HepG2 (cell line): ENCODE measurements at regions not wholly inside any gene's neighbourhood (a gene's known extent, or its start where the extent isn't known, plus 50 kb on each side); places are given as distances from the start of the nearest gene placed in this dataset.
"Not testable (repeated sequence)": the region's sequence is repeated elsewhere in the genome, so short reads cannot be mapped to it uniquely, and the experiment has no call there.

Experiments
- ATAC-seq: fragments of 200-7000 bp; cut with Tn5 transposase; 3 replicates; pipeline ENCODE4 v1.9.1; 2020; ENCODE audit warnings: mild to moderate bottlenecking, moderate library complexity
- BruUV-seq: library from RNA; stranded (reverse); fragments of 400-500 nt; replicated peaks from 2 replicates; lab custom pipeline; 2021; lab: Mats Ljungman, UMichigan
- CTCF ChIA-PET: fragments of 300-600 bp; formaldehyde crosslinking; extraction: SDS; loops from one replicate; lab custom pipeline; 2021; ENCODE audit warnings: low total read pairs, inconsistent platforms, low intra/inter-chr PET ratio; lab: Yijun Ruan, JAX
- POLR2A ChIA-PET: fragments of 350-600 bp; sonication (Branson Sonifier 250); formaldehyde crosslinking; loops from one replicate; lab custom pipeline; 2020; ENCODE audit warnings: antibody characterized with exemption, inconsistent platforms; lab: Yijun Ruan, JAX
- DNase-seq: peaks from one replicate; pipeline ENCODE4 v3.0.0-alpha.2; 2015; ENCODE audit warnings: low spot score
- FAIRE-seq: peaks from 3 replicates; lab custom pipeline; 2011; peaks lifted over from hg19 to GRCh38; lab: Jason Lieb, UNC
- H2AFZ ChIP-seq: one replicate; pipeline ENCODE4 v1.6.1; 2011; ENCODE audit warnings: low read length, inconsistent platforms
- H3K27ac ChIP-seq: fragments of 300-600 bp; 3 replicates; pipeline ENCODE4 v1.8.0; 2011; ENCODE audit warnings: mixed run types, mild to moderate bottlenecking, mixed read lengths, low read length, inconsistent platforms; ENCODE audit not compliant: insufficient read depth; ENCODE audit errors: extremely low read length
- H3K27me3 ChIP-seq, 2 experiments: fragments of 200-600 bp in 1 of 2; 2 replicates in 1 of 2; 3 replicates in 1 of 2; pipeline versions ENCODE4 v1.6.0 to v1.8.0; 2011; ENCODE audit warnings: low read length in 2 of 2, mild to moderate bottlenecking in 2 of 2, moderate library complexity in 2 of 2, inconsistent platforms in 1 of 2; ENCODE audit not compliant: insufficient read depth in 2 of 2, control insufficient read depth in 1 of 2
- H3K36me3 ChIP-seq, 2 experiments: fragments of 200-600 bp in 1 of 2; replicated peaks in 1 of 2; 2 replicates in 1 of 2; 3 replicates in 1 of 2; pipeline versions ENCODE4 v1.5.1 to v1.8.0; 2011; ENCODE audit warnings: low read length in 2 of 2, inconsistent platforms in 1 of 2; ENCODE audit not compliant: insufficient read depth in 2 of 2, control insufficient read depth in 1 of 2
- H3K4me1 ChIP-seq: 2 replicates; pipeline ENCODE4 v1.5.1; 2012; ENCODE audit warnings: low read length, inconsistent platforms; ENCODE audit not compliant: insufficient read depth
- H3K4me2 ChIP-seq: 2 replicates; pipeline ENCODE4 v1.6.0; 2011; ENCODE audit warnings: low read depth, low read length, inconsistent platforms
- H3K4me3 ChIP-seq, 3 experiments: fragments of 200-600 bp in 1 of 3; sonication (generic), shearing (Covaris generic) in 1 of 3; replicated peaks in 1 of 3; 2 replicates each; pipeline ENCODE4 v1.5.1; 2011 to 2016; ENCODE audit warnings: low read length in 3 of 3, inconsistent platforms in 2 of 3, low read depth in 2 of 3, mild to moderate bottlenecking in 2 of 3, control low read depth in 1 of 3, mixed read lengths in 1 of 3; ENCODE audit not compliant: insufficient read depth in 1 of 3
- H3K79me2 ChIP-seq: one replicate; pipeline ENCODE4 v1.6.1; 2011; ENCODE audit warnings: low read length, inconsistent platforms; ENCODE audit not compliant: insufficient read depth
- H3K9ac ChIP-seq: 2 replicates; pipeline ENCODE4 v1.6.0; 2011; ENCODE audit warnings: mild to moderate bottlenecking, low read depth, low read length, inconsistent platforms; ENCODE audit not compliant: insufficient read depth
- H3K9me3 ChIP-seq: 2 replicates; pipeline ENCODE4 v1.5.1; 2012; ENCODE audit warnings: mild to moderate bottlenecking, low read length
- H4K20me1 ChIP-seq: 2 replicates; pipeline ENCODE4 v1.6.0; 2011; ENCODE audit warnings: inconsistent platforms, mild to moderate bottlenecking, low read length, moderate library complexity; ENCODE audit not compliant: insufficient read depth
- FOXP1 ChIP-seq, 2 experiments: fragments of 450-650 bp in 1 of 2; IDR thresholded peaks; 2 replicates each; pipeline ENCODE4 v1.6.1; 2017 to 2018; ENCODE audit warnings: antibody characterized with exemption in 1 of 2
- IRX3 ChIP-seq: sonication (generic); formaldehyde crosslinking; IDR thresholded peaks from 2 replicates; pipeline ENCODE4 v1.8.1; 2023; ENCODE audit warnings: mild to moderate bottlenecking, low read depth, missing genetic modification reagents, borderline replicate concordance
- MEIS2 ChIP-seq: sonication (generic); formaldehyde crosslinking; IDR thresholded peaks from 2 replicates; pipeline ENCODE4 v1.9.0; 2021; ENCODE audit warnings: mild to moderate bottlenecking, missing genetic modification reagents
- PHF21A ChIP-seq: sonication (generic); formaldehyde crosslinking; IDR thresholded peaks from 2 replicates; pipeline ENCODE4 v1.5.0; 2020; ENCODE audit warnings: mild to moderate bottlenecking, missing genetic modification reagents
- REL ChIP-seq: sonication (generic); formaldehyde crosslinking; conservative IDR thresholded peaks from 2 replicates; pipeline ENCODE4 v1.8.0; 2022; ENCODE audit warnings: mild to moderate bottlenecking, missing genetic modification reagents, moderate library complexity
- SIN3A ChIP-seq: IDR thresholded peaks from 2 replicates; pipeline ENCODE4 v1.6.1; 2011; ENCODE audit warnings: low read depth, mild to moderate bottlenecking, control low read depth, low read length, borderline replicate concordance
- SMC3 ChIP-seq: IDR thresholded peaks from 2 replicates; pipeline ENCODE4 v1.6.1; 2011; ENCODE audit warnings: low read length, improper control_type of control experiment
- SNRNP70 ChIP-seq: fragments of 200-400 bp; formaldehyde crosslinking; IDR thresholded peaks from 2 replicates; pipeline ENCODE4 v1.6.1; 2017; ENCODE audit warnings: mild to moderate bottlenecking, low read depth, low read length, moderate library complexity
- WGBS: methylation state at CpG from one replicate; pipeline ENCODE4 v1.1.6; 2017; ENCODE audit warnings: low lambda C conversion rate; 5-methylcytosine and 5-hydroxymethylcytosine counted together
- in situ Hi-C: cut with HindIII; loops from 2 replicates; pipeline ENCODE4 v1.10.0; 2017; ENCODE audit warnings: low pct_unique_long_range_greater_than_20kb; ENCODE audit not compliant: extremely low pct_ligation_motif_present
- intact Hi-C: fragments of 100-400 bp; cut with micrococcal nuclease; formaldehyde crosslinking; loops from one replicate; pipeline ENCODE4 v1.10.0; 2022; ENCODE audit not compliant: unreplicated experiment
- TF ChIP-seq, protein P1 (sequence below): sonication (generic); formaldehyde crosslinking; IDR thresholded peaks from 2 replicates; pipeline ENCODE4 v1.5.0; 2020; ENCODE audit warnings: mild to moderate bottlenecking, missing genetic modification reagents

DNA sequence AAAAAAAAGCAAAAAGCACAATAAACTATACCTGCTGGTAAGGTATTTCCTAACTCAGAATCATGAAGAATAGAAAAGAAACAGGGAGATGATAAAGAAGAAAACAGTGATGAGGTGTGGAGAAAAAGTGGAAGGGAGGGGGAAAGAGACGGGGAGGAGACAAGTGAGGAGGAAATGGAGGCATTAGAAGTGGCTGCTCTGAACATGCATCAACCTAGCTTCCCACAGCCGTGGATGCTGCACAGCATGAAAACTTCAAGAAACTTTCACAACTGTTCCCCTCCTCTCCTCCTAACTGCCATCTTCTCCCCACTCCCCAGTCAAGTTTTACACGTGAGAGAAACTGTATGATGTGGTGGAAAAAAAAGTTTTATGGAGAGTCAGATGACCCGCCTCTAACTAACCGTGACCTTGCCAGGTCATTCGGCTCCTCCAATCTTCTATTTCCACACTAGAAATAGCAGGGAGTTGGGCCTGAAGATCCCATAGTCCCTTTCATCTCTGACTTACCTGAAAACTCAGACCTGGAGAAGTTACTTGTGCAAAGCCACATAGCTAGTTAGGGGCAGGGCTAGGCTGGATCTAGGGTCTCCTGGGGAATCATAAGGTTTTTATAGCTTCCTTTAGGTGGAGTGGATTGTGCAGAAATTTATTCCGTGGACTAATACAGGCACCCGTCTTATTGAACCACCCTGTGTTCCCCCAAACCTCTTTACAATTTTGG is 461.9 kb downstream of the KLF5 start (continued):
- TF ChIP-seq SMC3 (no peak), REL (CRISPR knock-in tag) (no peak), MEIS2 (no peak), PHF21A (CRISPR knock-in tag) (no peak), SNRNP70 (no peak), IRX3 (no peak), FOXP1 (IDR thresholded peaks at IDR 0.05) (no peak), FOXP1 (CRISPR knock-in tag; IDR thresholded peaks at IDR 0.05) (no peak), SIN3A (no peak)
- TF ChIP-seq, protein P1, sequence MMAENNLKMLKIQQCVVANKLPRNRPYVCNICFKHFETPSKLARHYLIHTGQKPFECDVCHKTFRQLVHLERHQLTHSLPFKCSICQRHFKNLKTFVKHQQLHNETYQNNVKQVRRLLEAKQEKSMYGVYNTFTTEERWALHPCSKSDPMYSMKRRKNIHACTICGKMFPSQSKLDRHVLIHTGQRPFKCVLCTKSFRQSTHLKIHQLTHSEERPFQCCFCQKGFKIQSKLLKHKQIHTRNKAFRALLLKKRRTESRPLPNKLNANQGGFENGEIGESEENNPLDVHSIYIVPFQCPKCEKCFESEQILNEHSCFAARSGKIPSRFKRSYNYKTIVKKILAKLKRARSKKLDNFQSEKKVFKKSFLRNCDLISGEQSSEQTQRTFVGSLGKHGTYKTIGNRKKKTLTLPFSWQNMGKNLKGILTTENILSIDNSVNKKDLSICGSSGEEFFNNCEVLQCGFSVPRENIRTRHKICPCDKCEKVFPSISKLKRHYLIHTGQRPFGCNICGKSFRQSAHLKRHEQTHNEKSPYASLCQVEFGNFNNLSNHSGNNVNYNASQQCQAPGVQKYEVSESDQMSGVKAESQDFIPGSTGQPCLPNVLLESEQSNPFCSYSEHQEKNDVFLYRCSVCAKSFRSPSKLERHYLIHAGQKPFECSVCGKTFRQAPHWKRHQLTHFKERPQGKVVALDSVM = no peak
- TF ChIP-seq, all 625 proteins: peak for 0

DNA sequence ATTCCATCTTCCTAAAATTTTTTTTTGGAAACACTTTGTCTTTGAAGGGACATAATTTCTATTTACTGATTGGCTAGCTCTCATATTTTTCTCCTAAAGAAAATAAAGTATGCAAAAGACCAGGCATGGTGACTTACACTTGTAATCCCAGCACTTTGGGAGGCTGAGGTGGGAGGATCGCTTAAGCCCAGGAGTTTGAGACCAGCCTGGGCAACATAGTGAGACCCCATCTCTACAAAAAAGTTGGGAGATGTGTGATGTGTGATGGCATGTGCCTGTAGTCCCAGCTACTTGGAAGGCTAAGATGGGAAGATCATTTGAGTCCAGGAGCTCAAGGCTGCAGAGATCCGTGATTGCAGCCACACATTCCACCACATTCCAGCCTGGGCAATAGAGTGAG is 461.3 kb downstream of the KLF5 start:
- H3K4me1 ChIP-seq, H3K9me3 ChIP-seq, intact Hi-C loops, in situ Hi-C loops, H3K4me3 ChIP-seq, POLR2A ChIA-PET, H3K27ac ChIP-seq, FAIRE-seq, H4K20me1 ChIP-seq, H2AFZ ChIP-seq, CTCF ChIA-PET, H3K36me3 ChIP-seq, ATAC-seq, H3K27me3 ChIP-seq, H3K9ac ChIP-seq, H3K4me2 ChIP-seq, DNase-seq, BruUV-seq, H3K79me2 ChIP-seq: not testable (repeated sequence)
- WGBS = 16% methylated on average over 2 of the region's 2 CpGs
